ENCODE measurements at regions not wholly inside any gene's neighbourhood (a gene's known extent, or its start where the extent isn't known, plus 50 kb on each side); places are given as distances from the start of the nearest gene placed in this dataset.

GRCh38 chr5:155278532-155278931, 265.0 kb downstream of the KIF4B start:
- no peak for TF ChIP-seq ZNF8 (CRISPR knock-in tag; IDR thresholded peaks at IDR 0.05)
- TF ChIP-seq CREB5 (CRISPR knock-in tag; IDR thresholded peaks at IDR 0.05; ENCODE audit: low read depth) = no peak
- no peak for TF ChIP-seq ZFP3 (CRISPR knock-in tag; IDR thresholded peaks at IDR 0.05)
- TF ChIP-seq TOX (CRISPR knock-in tag; IDR thresholded peaks at IDR 0.05; ENCODE audit: borderline replicate concordance) = no peak
- no peak for TF ChIP-seq ISL1 (CRISPR knock-in tag; IDR thresholded peaks at IDR 0.05)

Measured in SK-N-SH treated with all-trans-retinoic acid at 6 μM for 48 hours (cell line).